HL-60 (cell line): ENCODE measurements at regions not wholly inside any gene's neighbourhood (a gene's known extent, or its start where the extent isn't known, plus 50 kb on each side); places are given as distances from the start of the nearest gene placed in this dataset.

Source experiments
- DNase-seq, 2 experiments: peaks; one replicate each; pipeline ENCODE4 v3.0.0-alpha.2; 2010 to 2020; ENCODE audit warnings: low read depth in 1 of 2, low spot score in 1 of 2
- H3K27ac ChIP-seq: fragments of 250-450 bp; sonication (Bioruptor Pico); replicated peaks from 2 replicates; pipeline ENCODE4 v1.5.1; 2020; ENCODE audit warnings: mild to moderate bottlenecking, moderate library complexity
- H3K27me3 ChIP-seq: fragments of 250-450 bp; sonication (Bioruptor Pico); 2 replicates; pipeline ENCODE4 v1.5.1; 2021; ENCODE audit warnings: mild to moderate bottlenecking, moderate library complexity; ENCODE audit not compliant: insufficient read depth, poor library complexity, severe bottlenecking
- H3K4me3 ChIP-seq: replicated peaks from 2 replicates; pipeline ENCODE4 v1.5.1; 2011; ENCODE audit warnings: mild to moderate bottlenecking, control low read depth, low read length; ENCODE audit not compliant: insufficient read depth
- GABPA ChIP-seq: IDR thresholded peaks from 2 replicates; pipeline ENCODE4 v1.6.1; 2012; ENCODE audit warnings: low read depth
- POLR2AphosphoS5 ChIP-seq: IDR thresholded peaks from 2 replicates; pipeline ENCODE4 v1.6.1; 2012; ENCODE audit warnings: low read depth
- SPI1 ChIP-seq: IDR thresholded peaks from 2 replicates; pipeline ENCODE4 v1.6.1; 2012; ENCODE audit warnings: low read depth, mild to moderate bottlenecking, borderline replicate concordance
- TF ChIP-seq, protein P1 (sequence below): IDR thresholded peaks from one replicate; pipeline ENCODE4 v1.5.1; 2011; ENCODE audit warnings: low read length, control low read depth, inconsistent platforms; ENCODE audit not compliant: insufficient read depth
- TF ChIP-seq, protein P2 (sequence below): IDR thresholded peaks from 2 replicates; pipeline ENCODE4 v1.6.1; 2012; ENCODE audit warnings: low read depth; ENCODE audit not compliant: insufficient replicate concordance

DNA sequence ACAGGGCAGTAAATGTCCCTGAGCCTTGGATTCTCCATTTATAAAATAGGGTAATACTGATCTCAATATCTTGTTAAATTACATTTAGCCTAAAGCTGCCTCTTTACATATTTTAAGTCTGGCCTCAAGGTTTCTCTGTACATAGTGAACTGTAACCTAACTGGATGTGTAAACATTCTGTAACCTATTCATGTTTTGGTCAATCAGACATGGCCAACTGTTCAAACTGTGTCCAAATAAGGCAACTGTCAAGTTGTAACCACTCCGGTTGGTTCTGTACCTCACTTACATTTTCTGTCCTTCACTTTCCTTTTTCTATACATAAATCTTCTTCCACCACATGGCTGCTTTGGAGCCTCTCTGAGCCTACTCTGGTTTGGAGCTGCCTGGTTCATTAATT is 107.1 kb upstream of the ITGB1 start:
- no peak for DNase-seq
- no peak for TF ChIP-seq POLR2AphosphoS5
- no peak for TF ChIP-seq GABPA
- TF ChIP-seq, protein P1, sequence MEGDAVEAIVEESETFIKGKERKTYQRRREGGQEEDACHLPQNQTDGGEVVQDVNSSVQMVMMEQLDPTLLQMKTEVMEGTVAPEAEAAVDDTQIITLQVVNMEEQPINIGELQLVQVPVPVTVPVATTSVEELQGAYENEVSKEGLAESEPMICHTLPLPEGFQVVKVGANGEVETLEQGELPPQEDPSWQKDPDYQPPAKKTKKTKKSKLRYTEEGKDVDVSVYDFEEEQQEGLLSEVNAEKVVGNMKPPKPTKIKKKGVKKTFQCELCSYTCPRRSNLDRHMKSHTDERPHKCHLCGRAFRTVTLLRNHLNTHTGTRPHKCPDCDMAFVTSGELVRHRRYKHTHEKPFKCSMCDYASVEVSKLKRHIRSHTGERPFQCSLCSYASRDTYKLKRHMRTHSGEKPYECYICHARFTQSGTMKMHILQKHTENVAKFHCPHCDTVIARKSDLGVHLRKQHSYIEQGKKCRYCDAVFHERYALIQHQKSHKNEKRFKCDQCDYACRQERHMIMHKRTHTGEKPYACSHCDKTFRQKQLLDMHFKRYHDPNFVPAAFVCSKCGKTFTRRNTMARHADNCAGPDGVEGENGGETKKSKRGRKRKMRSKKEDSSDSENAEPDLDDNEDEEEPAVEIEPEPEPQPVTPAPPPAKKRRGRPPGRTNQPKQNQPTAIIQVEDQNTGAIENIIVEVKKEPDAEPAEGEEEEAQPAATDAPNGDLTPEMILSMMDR, result no peak
- TF ChIP-seq, protein P2, sequence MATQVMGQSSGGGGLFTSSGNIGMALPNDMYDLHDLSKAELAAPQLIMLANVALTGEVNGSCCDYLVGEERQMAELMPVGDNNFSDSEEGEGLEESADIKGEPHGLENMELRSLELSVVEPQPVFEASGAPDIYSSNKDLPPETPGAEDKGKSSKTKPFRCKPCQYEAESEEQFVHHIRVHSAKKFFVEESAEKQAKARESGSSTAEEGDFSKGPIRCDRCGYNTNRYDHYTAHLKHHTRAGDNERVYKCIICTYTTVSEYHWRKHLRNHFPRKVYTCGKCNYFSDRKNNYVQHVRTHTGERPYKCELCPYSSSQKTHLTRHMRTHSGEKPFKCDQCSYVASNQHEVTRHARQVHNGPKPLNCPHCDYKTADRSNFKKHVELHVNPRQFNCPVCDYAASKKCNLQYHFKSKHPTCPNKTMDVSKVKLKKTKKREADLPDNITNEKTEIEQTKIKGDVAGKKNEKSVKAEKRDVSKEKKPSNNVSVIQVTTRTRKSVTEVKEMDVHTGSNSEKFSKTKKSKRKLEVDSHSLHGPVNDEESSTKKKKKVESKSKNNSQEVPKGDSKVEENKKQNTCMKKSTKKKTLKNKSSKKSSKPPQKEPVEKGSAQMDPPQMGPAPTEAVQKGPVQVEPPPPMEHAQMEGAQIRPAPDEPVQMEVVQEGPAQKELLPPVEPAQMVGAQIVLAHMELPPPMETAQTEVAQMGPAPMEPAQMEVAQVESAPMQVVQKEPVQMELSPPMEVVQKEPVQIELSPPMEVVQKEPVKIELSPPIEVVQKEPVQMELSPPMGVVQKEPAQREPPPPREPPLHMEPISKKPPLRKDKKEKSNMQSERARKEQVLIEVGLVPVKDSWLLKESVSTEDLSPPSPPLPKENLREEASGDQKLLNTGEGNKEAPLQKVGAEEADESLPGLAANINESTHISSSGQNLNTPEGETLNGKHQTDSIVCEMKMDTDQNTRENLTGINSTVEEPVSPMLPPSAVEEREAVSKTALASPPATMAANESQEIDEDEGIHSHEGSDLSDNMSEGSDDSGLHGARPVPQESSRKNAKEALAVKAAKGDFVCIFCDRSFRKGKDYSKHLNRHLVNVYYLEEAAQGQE, result no peak
- no peak for TF ChIP-seq SPI1
- no peaks in the 10 kb centered on the region for H3K27me3 ChIP-seq
- no peak overlapping the region for H3K27ac ChIP-seq
- no peak overlapping the region for H3K4me3 ChIP-seq

DNA sequence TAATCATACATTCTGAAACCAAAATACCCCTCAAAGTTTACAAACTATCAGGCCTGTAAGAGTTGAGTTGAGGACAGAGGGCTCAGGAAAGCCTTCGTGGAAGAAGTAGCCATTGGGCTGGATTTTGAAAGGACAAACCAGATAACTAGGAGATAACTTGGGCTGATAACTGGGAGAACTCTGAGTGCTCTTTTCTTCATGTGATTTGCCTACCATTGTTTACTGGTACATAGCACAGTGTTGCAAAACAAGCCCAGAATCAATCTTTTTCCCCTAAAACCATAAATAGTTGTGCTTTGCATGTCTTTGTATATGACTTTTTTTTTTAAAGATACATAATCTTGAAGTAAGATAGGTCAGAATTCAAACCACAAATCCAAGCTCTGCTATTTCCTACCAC is 106.7 kb upstream of the ITGB1 start:
- TF ChIP-seq, protein P1, result no peak
- TF ChIP-seq GABPA (no peak), POLR2AphosphoS5 (no peak), SPI1 (no peak)
- TF ChIP-seq, protein P2, result no peak
- DNase-seq, result no peak
- Histone ChIP-seq H3K4me3 (no peak overlapping the region), H3K27me3 (no peaks in the 10 kb centered on the region), H3K27ac (no peak overlapping the region)

DNA sequence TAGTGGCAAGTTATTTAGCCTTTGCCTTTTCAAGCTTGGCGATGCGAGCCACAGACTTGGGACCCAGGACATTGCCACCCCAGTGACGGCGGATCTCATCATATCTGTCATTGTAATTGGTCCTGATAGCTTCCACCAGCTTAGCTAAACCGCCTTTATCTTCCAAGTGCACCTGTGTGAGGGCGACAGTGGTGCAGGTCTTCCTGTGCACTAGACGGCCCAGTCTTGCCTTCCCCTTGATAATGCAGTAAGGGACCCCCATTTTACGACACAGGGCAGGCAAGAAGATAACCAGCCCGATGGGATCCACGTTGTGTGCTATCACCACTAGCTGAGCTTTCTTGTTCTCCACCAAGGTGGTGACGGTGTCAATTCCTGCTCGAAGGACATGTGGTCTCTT is 99.6 kb upstream of the ITGB1 start:
- DNase-seq, result no peak
- Histone ChIP-seq H3K27ac (no peak overlapping the region), H3K4me3 (no peak overlapping the region), H3K27me3 (no peaks in the 10 kb centered on the region)
- TF ChIP-seq, protein P1, result no peak
- TF ChIP-seq, protein P2, result no peak
- TF ChIP-seq SPI1, result no peak
- no peak for TF ChIP-seq POLR2AphosphoS5
- no peak for TF ChIP-seq GABPA
